GM23338 (cell line): ENCODE measurements at regions not wholly inside any gene's neighbourhood (a gene's known extent, or its start where the extent isn't known, plus 50 kb on each side); places are given as distances from the start of the nearest gene placed in this dataset.

ENCODE experiments used
- ATAC-seq: fragments of 200-7000 bp; cut with Tn5 transposase; 3 replicates; pipeline ENCODE4 v1.9.1; 2020
- DNase-seq: peaks from one replicate; pipeline ENCODE4 v3.0.0-alpha.2; 2015; ENCODE audit warnings: low spot score
- H2AFZ ChIP-seq: fragments of 200-600 bp; sonication (generic); 2 replicates; pipeline ENCODE4 v1.8.0; 2016; ENCODE audit warnings: antibody characterized with exemption, mild to moderate bottlenecking, moderate library complexity
- H3F3A ChIP-seq: fragments of 200-600 bp; sonication (generic); replicated peaks from 2 replicates; pipeline ENCODE4 v1.8.0; 2017; ENCODE audit warnings: antibody characterized with exemption, mixed run types, low read depth
- H3K27ac ChIP-seq: fragments of 200-600 bp; sonication (generic); 2 replicates; pipeline ENCODE4 v1.6.1; 2016; ENCODE audit warnings: low read depth
- H3K27me3 ChIP-seq: fragments of 200-600 bp; sonication (generic); 2 replicates; pipeline ENCODE4 v1.8.0; 2016; ENCODE audit warnings: mild to moderate bottlenecking, mixed run types, moderate library complexity; ENCODE audit not compliant: insufficient read depth
- H3K36me3 ChIP-seq: fragments of 200-600 bp; sonication (generic); 2 replicates; pipeline ENCODE4 v1.8.0; 2016; ENCODE audit warnings: mild to moderate bottlenecking; ENCODE audit not compliant: insufficient read depth
- H3K4me1 ChIP-seq: fragments of 200-600 bp; sonication (generic); 2 replicates; pipeline ENCODE4 v1.8.0; 2016; ENCODE audit warnings: mild to moderate bottlenecking, moderate library complexity; ENCODE audit not compliant: insufficient read depth
- H3K4me2 ChIP-seq: fragments of 200-600 bp; sonication (generic); 2 replicates; pipeline ENCODE4 v1.7.1; 2017; ENCODE audit warnings: mixed run types
- H3K4me3 ChIP-seq: fragments of 200-600 bp; sonication (generic); 2 replicates; pipeline ENCODE4 v1.6.1; 2016; ENCODE audit warnings: mixed run types
- H3K79me2 ChIP-seq: fragments of 200-600 bp; sonication (generic); replicated peaks from 2 replicates; pipeline ENCODE4 v1.8.0; 2017; ENCODE audit warnings: mild to moderate bottlenecking; ENCODE audit not compliant: insufficient read depth
- H3K9me2 ChIP-seq: fragments of 200-600 bp; sonication (generic); 2 replicates; pipeline ENCODE4 v1.8.0; 2017; ENCODE audit not compliant: insufficient read depth
- H4K20me1 ChIP-seq: fragments of 200-600 bp; sonication (generic); replicated peaks from 2 replicates; pipeline ENCODE4 v1.8.0; 2017; ENCODE audit warnings: mild to moderate bottlenecking; ENCODE audit not compliant: insufficient read depth
- H3K27ac Mint-ChIP-seq: 2 replicates; pipeline ENCODE4 v1.8.0; 2020; ENCODE audit warnings: inconsistent platforms, mild to moderate bottlenecking, moderate library complexity, mixed read lengths
- H3K27me3 Mint-ChIP-seq: 3 replicates; pipeline ENCODE4 v1.8.0; 2022; ENCODE audit warnings: low read depth, mild to moderate bottlenecking, moderate library complexity, mixed read lengths, inconsistent platforms; ENCODE audit not compliant: insufficient read depth, poor library complexity
- H3K36me3 Mint-ChIP-seq: 3 replicates; pipeline ENCODE4 v1.8.0; 2021; ENCODE audit warnings: low read depth, mild to moderate bottlenecking, inconsistent platforms, moderate library complexity, mixed read lengths
- H3K4me1 Mint-ChIP-seq: 3 replicates; pipeline ENCODE4 v1.8.0; 2020; ENCODE audit warnings: mild to moderate bottlenecking, inconsistent platforms, mixed read lengths
- H3K4me3 Mint-ChIP-seq: 3 replicates; pipeline ENCODE4 v1.8.0; 2021; ENCODE audit warnings: moderate library complexity, mild to moderate bottlenecking, inconsistent platforms, mixed read lengths
- H3K9me3 Mint-ChIP-seq: 3 replicates; pipeline ENCODE4 v1.8.0; 2020; ENCODE audit warnings: moderate library complexity, mild to moderate bottlenecking, inconsistent platforms, mixed read lengths
- CREB1 ChIP-seq: fragments of 250-450 bp; sonication (Bioruptor Pico); IDR thresholded peaks from 2 replicates; pipeline ENCODE4 v1.5.0; 2020; ENCODE audit warnings: low read depth, mild to moderate bottlenecking, moderate library complexity
- CTCF ChIP-seq, 2 experiments: fragments of 200-600 bp in 1 of 2; sonication (generic) in 1 of 2; conservative IDR thresholded peaks; 2 replicates each; pipeline versions ENCODE4 v1.5.1 to v1.6.1; 2016 to 2017; ENCODE audit warnings: antibody characterized with exemption in 2 of 2, low read depth in 2 of 2, mild to moderate bottlenecking in 2 of 2, moderate library complexity in 1 of 2
- ETS1 ChIP-seq: IDR thresholded peaks from 2 replicates; pipeline ENCODE4 v1.6.1; 2016; ENCODE audit warnings: antibody characterized with exemption
- EZH2 ChIP-seq: fragments of 200-600 bp; sonication (generic); IDR thresholded peaks from one replicate; pipeline ENCODE4 v1.8.0; 2017; ENCODE audit warnings: antibody characterized with exemption, mild to moderate bottlenecking, low read depth; ENCODE audit not compliant: unreplicated experiment
- EZH2phosphoT487 ChIP-seq: fragments of 200-600 bp; sonication (generic); IDR thresholded peaks from one replicate; pipeline ENCODE4 v1.8.1; 2018; ENCODE audit warnings: antibody characterized with exemption; ENCODE audit not compliant: unreplicated experiment
- JUNB ChIP-seq: IDR thresholded peaks from one replicate; pipeline ENCODE4 v1.6.1; 2016; ENCODE audit warnings: antibody characterized with exemption; ENCODE audit not compliant: unreplicated experiment
- NANOG ChIP-seq: IDR thresholded peaks from 2 replicates; pipeline ENCODE4 v1.6.1; 2016; ENCODE audit warnings: antibody characterized with exemption, borderline replicate concordance
- POLR2AphosphoS5 ChIP-seq: IDR thresholded peaks from 2 replicates; pipeline ENCODE4 v1.6.1; 2016; ENCODE audit warnings: antibody characterized with exemption, low read depth
- REST ChIP-seq: IDR thresholded peaks from one replicate; pipeline ENCODE4 v1.6.1; 2018; ENCODE audit warnings: antibody characterized with exemption; ENCODE audit not compliant: unreplicated experiment
- STAT1 ChIP-seq: IDR thresholded peaks from one replicate; pipeline ENCODE4 v1.6.1; 2016; ENCODE audit warnings: antibody characterized with exemption; ENCODE audit not compliant: unreplicated experiment
- ZNF114 ChIP-seq: fragments of 250-450 bp; sonication (Bioruptor Pico); IDR thresholded peaks from 2 replicates; pipeline ENCODE4 v1.5.0; 2020; ENCODE audit warnings: mild to moderate bottlenecking, moderate library complexity
- ZNF331 ChIP-seq: fragments of 250-450 bp; sonication (Bioruptor Pico); IDR thresholded peaks from 2 replicates; pipeline ENCODE4 v1.5.0; 2020; ENCODE audit warnings: low read depth, mild to moderate bottlenecking, moderate library complexity
- ZNF462 ChIP-seq: fragments of 250-450 bp; sonication (Bioruptor Pico); IDR thresholded peaks from 2 replicates; pipeline ENCODE4 v1.5.0; 2020; ENCODE audit warnings: mild to moderate bottlenecking, moderate library complexity

GRCh38 chr4:174429701-174430410 lies 92.4 kb downstream of the HPGD start:
- Histone ChIP-seq H3K27ac (no peak overlapping the region), H3F3A (no peaks in the 10 kb centered on the region), H4K20me1 (no peaks in the 10 kb centered on the region), H3K27me3 (no peaks in the 10 kb centered on the region), H3K79me2 (no peaks in the 10 kb centered on the region), H3K36me3 (no peaks in the 10 kb centered on the region), H3K4me2 (no peak overlapping the region), H3K4me1 (peaks cover 7% of the 10 kb centered on the region), H3K9me2 (peaks cover 4% of the 10 kb centered on the region; the same call in 1 of the 2 replicates), H3K4me3 (no peak overlapping the region), H2AFZ (no peak overlapping the region)
- Mint-ChIP-seq H3K36me3 (no peaks in the 10 kb centered on the region), H3K4me3 (no peak overlapping the region), H3K9me3 (no peaks in the 10 kb centered on the region), H3K4me1 (peaks cover 1% of the 10 kb centered on the region; the same call in 2 of the 3 replicates), H3K27me3 (no peaks in the 10 kb centered on the region), H3K27ac (no peak overlapping the region)
- DNase-seq (no peak), ATAC-seq (no peak)
- no peak for TF ChIP-seq EZH2
- TF ChIP-seq ZNF114, result no peak
- no peak for TF ChIP-seq EZH2phosphoT487
- TF ChIP-seq CTCF (conservative IDR thresholded peaks at IDR 0.05; ENCODE audit: low read depth in 2 of 2), result no peak
- no peak for TF ChIP-seq JUNB
- TF ChIP-seq REST, result no peak
- no peak for TF ChIP-seq POLR2AphosphoS5
- no peak for TF ChIP-seq ETS1
- TF ChIP-seq NANOG, result no peak
- TF ChIP-seq ZNF331, result no peak
- no peak for TF ChIP-seq ZNF462 (CRISPR knock-in tag)
- TF ChIP-seq STAT1, result no peak
- TF ChIP-seq CREB1 (CRISPR knock-in tag), result no peak
